ENCODE measurements at regions not wholly inside any gene's neighbourhood (a gene's known extent, or its start where the extent isn't known, plus 50 kb on each side); places are given as distances from the start of the nearest gene placed in this dataset.

- TF ChIP-seq Cebpa-rat (IDR thresholded peaks at IDR 0.05): no peak
- no peak overlapping the region for H3K4me3 ChIP-seq
These were observed 139.8 kb upstream of the RET start for GRCh38 chr10:42937048-42937447.

DNA sequence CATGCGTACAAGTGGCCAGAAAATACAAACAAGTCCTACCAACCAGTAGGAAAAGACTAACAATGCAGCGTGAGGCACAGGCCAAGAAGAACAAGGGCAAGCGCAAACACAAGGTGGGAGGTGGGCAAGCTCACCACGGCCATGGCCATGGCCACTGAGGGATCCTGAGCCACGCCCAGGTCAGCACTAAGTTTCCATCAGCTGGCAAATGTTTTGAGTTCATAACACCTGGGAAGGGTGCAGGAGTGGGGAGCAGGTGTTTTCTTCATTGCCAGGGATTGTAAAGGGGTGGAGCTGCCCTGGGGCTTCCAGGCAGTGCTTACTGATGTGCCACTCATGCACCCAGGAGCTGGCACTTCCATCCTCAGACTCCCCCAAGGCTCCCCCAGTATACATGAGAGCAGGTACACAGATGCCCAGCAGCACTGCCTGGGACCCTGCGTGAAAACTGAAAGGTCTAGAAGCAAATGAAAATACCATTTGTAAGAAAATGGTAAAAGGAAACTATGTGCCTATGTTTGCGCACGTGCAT, 139.2 kb upstream of the RET start:
- Histone ChIP-seq H3K36me3 (no peaks in the 10 kb centered on the region), H3K4me2 (no peak overlapping the region), H3K4me1 (peaks cover 15 to 62% (median 47%) of the 10 kb centered on the region in 10 experiments), H3K27me3 (peaks cover 14 to 21% (median 18%) of the 10 kb centered on the region in 11 experiments), H3K9ac (no peak overlapping the region), H3K9me3 (replicated peaks in 1 of 11) (no peaks in the 10 kb centered on the region), H3K27ac (no peak overlapping the region), H4K20me1 (no peaks in the 10 kb centered on the region; a peak in 2 of 22 replicates), H3K4me3 (no peak overlapping the region)
- no peak for TF ChIP-seq Cebpa-rat (IDR thresholded peaks at IDR 0.05)

More at GRCh38 chr10:42937048-42937447, 139.8 kb upstream of the RET start:
- H3K9me3 ChIP-seq (replicated peaks in 1 of 11): no peaks in the 10 kb centered on the region
- no peak overlapping the region for H3K4me2 ChIP-seq
- peaks cover 15 to 61% (median 47%) of the 10 kb centered on the region in 10 experiments for H3K4me1 ChIP-seq
- H3K9ac ChIP-seq: no peak overlapping the region
- H3K27ac ChIP-seq: no peak overlapping the region
- H3K27me3 ChIP-seq: peaks cover 14 to 28% (median 23%) of the 10 kb centered on the region in 11 experiments
- peaks cover 0 to 3% (median 0%) of the 10 kb centered on the region in 11 experiments; a peak in 2 of 22 replicates for H4K20me1 ChIP-seq
- no peaks in the 10 kb centered on the region for H3K36me3 ChIP-seq

GRCh38 chr10:42938351-42938750, 138.5 kb upstream of the RET start:
- H3K9ac ChIP-seq: no peak overlapping the region
- TF ChIP-seq Cebpa-rat (IDR thresholded peaks at IDR 0.05): no peak
- peaks cover 13 to 56% (median 42%) of the 10 kb centered on the region in 10 experiments for H3K4me1 ChIP-seq
- no peaks in the 10 kb centered on the region for H3K36me3 ChIP-seq
- no peaks in the 10 kb centered on the region; a peak in 2 of 22 replicates for H4K20me1 ChIP-seq
- no peak overlapping the region for H3K27ac ChIP-seq
- no peak overlapping the region for H3K4me2 ChIP-seq
- no peaks in the 10 kb centered on the region for H3K9me3 ChIP-seq (replicated peaks in 1 of 11)
- no peak overlapping the region for H3K4me3 ChIP-seq
- peaks cover 8 to 15% (median 12%) of the 10 kb centered on the region in 11 experiments for H3K27me3 ChIP-seq

- peaks cover 7 to 48% (median 33%) of the 10 kb centered on the region in 10 experiments; a peak in 19 of 20 replicates for H3K4me1 ChIP-seq
- no peaks in the 10 kb centered on the region for H3K9me3 ChIP-seq (replicated peaks in 1 of 11)
- TF ChIP-seq Cebpa-rat (IDR thresholded peaks at IDR 0.05): no peak
- H3K27ac ChIP-seq: no peak overlapping the region
- H4K20me1 ChIP-seq: no peaks in the 10 kb centered on the region; a peak in 1 of 22 replicates
- no peak overlapping the region for H3K4me3 ChIP-seq
- peaks cover 0 to 6% (median 3%) of the 10 kb centered on the region in 11 experiments; a peak in 16 of 22 replicates for H3K27me3 ChIP-seq
- no peak overlapping the region for H3K9ac ChIP-seq
- peak overlapping the region in 1 of 11 experiments; percentile 72; a peak in 1 of 22 replicates for H3K4me2 ChIP-seq
- no peaks in the 10 kb centered on the region for H3K36me3 ChIP-seq
These were observed 137.6 kb upstream of the RET start for GRCh38 chr10:42939237-42939636.

GRCh38 chr10:42939685-42940366, 137.0 kb upstream of the RET start:
- H3K4me1 ChIP-seq: peaks cover 7 to 42% (median 28%) of the 10 kb centered on the region in 10 experiments; a peak in 19 of 20 replicates
- no peak overlapping the region for H3K4me3 ChIP-seq
- H3K27ac ChIP-seq: peak overlapping the region in 1 of 11 experiments; percentile 30; a peak in 1 of 22 replicates
- H3K27me3 ChIP-seq: no peaks in the 10 kb centered on the region; a peak in 1 of 22 replicates
- H3K9ac ChIP-seq: no peak overlapping the region
- TF ChIP-seq Cebpa-rat (IDR thresholded peaks at IDR 0.05): no peak
- peak overlapping the region in 8 of 11 experiments; percentile 45 to 73 (median 64); a peak in 16 of 22 replicates for H3K4me2 ChIP-seq
- no peaks in the 10 kb centered on the region; a peak in 1 of 22 replicates for H4K20me1 ChIP-seq
- H3K9me3 ChIP-seq (replicated peaks in 1 of 11): no peaks in the 10 kb centered on the region
- H3K36me3 ChIP-seq: no peaks in the 10 kb centered on the region

GRCh38 chr10:42940487-42941294, 136.2 kb upstream of the RET start:
- Histone ChIP-seq H3K9ac (peak overlapping the region in 1 of 11 experiments; percentile 27; a peak in 2 of 22 replicates), H3K27ac (peak overlapping the region in 2 of 11 experiments; percentile 10 to 25; a peak in 2 of 22 replicates), H3K4me2 (peak overlapping the region; percentile 3 to 73 (median 63); a peak in 21 of 22 replicates), H3K9me3 (replicated peaks in 1 of 11) (no peaks in the 10 kb centered on the region), H3K4me3 (no peak overlapping the region), H3K4me1 (peaks cover 7 to 33% (median 21%) of the 10 kb centered on the region in 10 experiments; a peak in 19 of 20 replicates), H3K36me3 (no peaks in the 10 kb centered on the region), H4K20me1 (no peaks in the 10 kb centered on the region; a peak in 1 of 22 replicates), H3K27me3 (no peaks in the 10 kb centered on the region)
- no peak for TF ChIP-seq Cebpa-rat (IDR thresholded peaks at IDR 0.05)

DNA sequence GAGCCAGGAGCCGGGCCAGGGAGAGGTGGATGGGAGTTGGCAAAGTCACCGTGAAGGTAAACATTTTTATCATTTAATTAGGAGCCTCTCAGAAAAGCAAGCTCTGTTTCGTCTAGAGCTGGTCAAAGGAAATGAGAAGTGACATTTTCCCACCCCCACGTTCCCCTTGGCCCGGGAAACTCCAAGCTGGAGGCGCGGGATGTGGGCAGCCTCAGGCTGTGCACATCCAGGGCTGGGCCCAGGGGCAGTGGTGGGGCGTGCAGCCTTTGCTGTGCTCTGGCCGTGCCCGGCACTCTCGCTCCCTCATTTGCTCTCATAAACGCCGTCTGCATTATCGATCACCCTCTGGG, 135.6 kb upstream of the RET start:
- no peaks in the 10 kb centered on the region for H3K27me3 ChIP-seq
- 0 out of 22 replicates have a peak overlapping the region, but pooled peaks of 1 of the 11 experiments have one; percentile 25 for H3K27ac ChIP-seq
- H3K4me3 ChIP-seq: no peak overlapping the region
- H3K9me3 ChIP-seq (replicated peaks in 1 of 11): no peaks in the 10 kb centered on the region
- peak overlapping the region in 1 of 11 experiments; percentile 27; a peak in 2 of 22 replicates for H3K9ac ChIP-seq
- no peak for TF ChIP-seq Cebpa-rat (IDR thresholded peaks at IDR 0.05)
- no peaks in the 10 kb centered on the region; a peak in 1 of 22 replicates for H4K20me1 ChIP-seq
- H3K4me1 ChIP-seq: peaks cover 7 to 32% (median 21%) of the 10 kb centered on the region in 10 experiments; a peak in 19 of 20 replicates
- no peaks in the 10 kb centered on the region for H3K36me3 ChIP-seq
- H3K4me2 ChIP-seq: peak overlapping the region; percentile 3 to 73 (median 63); a peak in 19 of 22 replicates

DNA sequence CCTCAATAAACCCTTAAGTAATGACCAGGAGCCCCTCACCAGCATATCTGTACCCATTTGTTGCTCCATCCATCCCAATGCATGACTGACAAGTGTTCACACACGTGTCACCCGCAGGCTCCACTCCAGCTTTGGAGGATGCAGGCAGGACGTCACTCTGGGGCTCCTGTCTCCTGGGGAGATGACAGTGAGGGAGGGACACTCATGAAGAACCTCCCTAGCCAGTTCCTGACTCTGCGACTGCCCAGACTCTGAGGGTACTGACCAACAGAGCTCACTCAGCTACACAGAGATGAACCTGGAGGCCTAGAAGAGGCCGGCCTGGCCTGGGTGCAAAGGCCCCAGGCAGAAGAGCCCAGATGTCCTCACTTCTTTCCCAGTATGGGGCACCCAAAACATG, 135.1 kb upstream of the RET start:
- Histone ChIP-seq H3K27me3 (no peaks in the 10 kb centered on the region), H4K20me1 (no peaks in the 10 kb centered on the region), H3K9me3 (replicated peaks in 1 of 11) (no peaks in the 10 kb centered on the region), H3K27ac (no peak overlapping the region), H3K9ac (no peak overlapping the region), H3K36me3 (no peaks in the 10 kb centered on the region), H3K4me1 (peaks cover 7 to 32% (median 21%) of the 10 kb centered on the region in 10 experiments; a peak in 19 of 20 replicates), H3K4me2 (peak overlapping the region in 6 of 11 experiments; percentile 61 to 73 (median 64); a peak in 6 of 22 replicates), H3K4me3 (no peak overlapping the region)
- TF ChIP-seq Cebpa-rat (IDR thresholded peaks at IDR 0.05): no peak

All from BLaER1 treated with 17β-estradiol and CSF1 and Interleukin-3, amounts not matched to agents 10 nM and 100 nM (cell line).